Neural progenitor cell (in vitro differentiated cells): ENCODE measurements at regions not wholly inside any gene's neighbourhood (a gene's known extent, or its start where the extent isn't known, plus 50 kb on each side); places are given as distances from the start of the nearest gene placed in this dataset.

ENCODE experiments used
- DNase-seq: peaks from one replicate; pipeline ENCODE4 v3.0.0-alpha.2; 2016; ENCODE audit warnings: low spot score
- H2AFZ ChIP-seq: fragments of 200-600 bp; sonication (generic); replicated peaks from 2 replicates; pipeline ENCODE4 v1.6.1; 2016; ENCODE audit warnings: antibody characterized with exemption
- H3F3A ChIP-seq: fragments of 200-600 bp; sonication (generic); 2 replicates; pipeline ENCODE4 v1.6.1; 2016; ENCODE audit warnings: antibody characterized with exemption, low read depth
- H3K27ac ChIP-seq: fragments of 200-600 bp; sonication (generic); 2 replicates; pipeline ENCODE4 v1.5.1; 2016; ENCODE audit warnings: mild to moderate bottlenecking
- H3K27me3 ChIP-seq: fragments of 200-600 bp; sonication (generic); 2 replicates; pipeline ENCODE4 v1.6.1; 2016; ENCODE audit warnings: mild to moderate bottlenecking, moderate library complexity
- H3K36me3 ChIP-seq: fragments of 200-600 bp; sonication (generic); 2 replicates; pipeline ENCODE4 v1.5.1; 2016
- H3K4me1 ChIP-seq: fragments of 200-600 bp; sonication (generic); 2 replicates; pipeline ENCODE4 v1.6.1; 2016; ENCODE audit warnings: mixed run types
- H3K4me2 ChIP-seq: fragments of 200-600 bp; sonication (generic); 2 replicates; pipeline ENCODE4 v1.6.1; 2016
- H3K4me3 ChIP-seq: fragments of 200-600 bp; sonication (generic); 2 replicates; pipeline ENCODE4 v1.5.1; 2016
- H3K79me2 ChIP-seq: fragments of 200-600 bp; sonication (generic); 2 replicates; pipeline ENCODE4 v1.6.1; 2016; ENCODE audit warnings: low read depth
- H3K9ac ChIP-seq: fragments of 200-600 bp; sonication (generic); 2 replicates; pipeline ENCODE4 v1.6.1; 2016
- H3K9me3 ChIP-seq: fragments of 200-600 bp; sonication (generic); 2 replicates; pipeline ENCODE4 v1.5.1; 2016; ENCODE audit warnings: low read depth
- H4K20me1 ChIP-seq: fragments of 200-600 bp; sonication (generic); 2 replicates; pipeline ENCODE4 v1.6.1; 2016; ENCODE audit warnings: low read depth
- H3K27ac Mint-ChIP-seq: 3 replicates; pipeline ENCODE4 v1.8.0; 2021; ENCODE audit warnings: mixed read lengths
- H3K27me3 Mint-ChIP-seq: 2 replicates; pipeline ENCODE4 v1.8.0; 2022; ENCODE audit warnings: low read depth, mild to moderate bottlenecking, inconsistent platforms, moderate library complexity, mixed read lengths; ENCODE audit not compliant: insufficient read depth
- H3K36me3 Mint-ChIP-seq: 3 replicates; pipeline ENCODE4 v1.8.0; 2021; ENCODE audit warnings: mixed read lengths
- H3K4me1 Mint-ChIP-seq: 3 replicates; pipeline ENCODE4 v1.8.0; 2021; ENCODE audit warnings: mixed read lengths
- H3K4me3 Mint-ChIP-seq: 3 replicates; pipeline ENCODE4 v1.8.0; 2021; ENCODE audit warnings: mild to moderate bottlenecking, moderate library complexity, mixed read lengths
- H3K9me3 Mint-ChIP-seq: 3 replicates; pipeline ENCODE4 v1.8.0; 2020; ENCODE audit warnings: mixed read lengths
- EZH2 ChIP-seq: fragments of 200-600 bp; sonication (generic); IDR thresholded peaks from 2 replicates; pipeline ENCODE4 v1.6.1; 2017; ENCODE audit warnings: antibody characterized with exemption, mild to moderate bottlenecking, moderate library complexity
- EZH2phosphoT487 ChIP-seq: fragments of 200-600 bp; sonication (generic); IDR thresholded peaks from 2 replicates; pipeline ENCODE4 v1.6.1; 2017; ENCODE audit warnings: antibody characterized with exemption
- TF ChIP-seq, protein P1 (sequence below): fragments of 200-600 bp; sonication (generic); IDR thresholded peaks from 2 replicates; pipeline ENCODE4 v1.5.1; 2017; ENCODE audit warnings: antibody characterized with exemption, mild to moderate bottlenecking

DNA sequence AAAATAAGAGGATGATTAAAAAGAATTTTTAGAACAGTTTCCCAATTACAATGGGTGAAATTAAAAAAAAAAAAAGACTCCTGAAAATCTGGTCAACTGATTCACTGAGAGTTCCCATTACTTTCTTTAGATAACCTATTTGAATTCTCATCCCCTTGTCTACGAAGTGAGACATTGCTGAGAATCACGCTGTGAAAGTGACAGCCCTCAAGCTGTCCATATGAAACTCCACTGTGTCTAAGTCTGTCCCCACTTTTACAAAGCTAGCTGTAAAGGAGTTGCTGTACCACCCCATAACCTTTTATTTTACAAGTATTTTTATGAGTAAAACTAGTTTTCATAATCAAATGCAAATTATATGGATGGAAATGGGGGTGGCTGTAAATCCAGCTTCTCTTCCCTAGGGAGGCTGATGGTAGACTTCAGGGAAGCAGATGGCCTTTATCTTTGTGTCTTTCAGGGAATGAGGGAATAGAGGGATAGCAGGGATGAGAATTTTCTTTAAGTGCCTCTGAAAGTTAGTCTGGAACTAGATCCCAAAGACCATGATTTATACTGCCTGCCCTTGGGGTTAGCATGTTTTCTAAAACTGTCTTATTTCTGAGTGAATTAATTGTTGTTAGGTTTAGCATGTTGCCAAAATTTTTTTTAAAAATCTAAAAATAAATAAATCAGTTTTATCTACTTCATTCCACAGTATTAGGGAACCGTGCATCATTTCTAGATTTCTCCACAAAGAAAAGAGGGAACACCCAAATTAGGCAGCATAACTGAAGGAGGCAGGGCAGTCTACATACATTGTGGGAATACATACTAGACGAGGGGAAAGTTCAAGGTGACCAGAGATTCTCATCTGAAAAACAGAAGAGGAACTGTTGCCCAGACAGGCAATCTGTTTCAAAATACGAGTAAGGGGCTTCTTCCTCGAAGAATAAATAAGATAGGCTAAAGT lies 1219.1 kb downstream of the UQCRFS1 start:
- Mint-ChIP-seq H3K4me3 (no peak overlapping the region), H3K4me1 (peaks cover 3% of the 10 kb centered on the region), H3K9me3 (no peaks in the 10 kb centered on the region), H3K27ac (no peak overlapping the region), H3K27me3 (peaks cover 4% of the 10 kb centered on the region), H3K36me3 (no peaks in the 10 kb centered on the region)
- Histone ChIP-seq H3K4me2 (no peak overlapping the region), H3K9ac (no peak overlapping the region), H3F3A (no peaks in the 10 kb centered on the region), H3K4me3 (no peak overlapping the region), H3K79me2 (no peaks in the 10 kb centered on the region), H3K27me3 (no peaks in the 10 kb centered on the region), H3K36me3 (no peaks in the 10 kb centered on the region), H2AFZ (no peak overlapping the region), H4K20me1 (no peaks in the 10 kb centered on the region), H3K9me3 (no peaks in the 10 kb centered on the region), H3K4me1 (no peaks in the 10 kb centered on the region), H3K27ac (no peak overlapping the region)
- TF ChIP-seq, protein P1, sequence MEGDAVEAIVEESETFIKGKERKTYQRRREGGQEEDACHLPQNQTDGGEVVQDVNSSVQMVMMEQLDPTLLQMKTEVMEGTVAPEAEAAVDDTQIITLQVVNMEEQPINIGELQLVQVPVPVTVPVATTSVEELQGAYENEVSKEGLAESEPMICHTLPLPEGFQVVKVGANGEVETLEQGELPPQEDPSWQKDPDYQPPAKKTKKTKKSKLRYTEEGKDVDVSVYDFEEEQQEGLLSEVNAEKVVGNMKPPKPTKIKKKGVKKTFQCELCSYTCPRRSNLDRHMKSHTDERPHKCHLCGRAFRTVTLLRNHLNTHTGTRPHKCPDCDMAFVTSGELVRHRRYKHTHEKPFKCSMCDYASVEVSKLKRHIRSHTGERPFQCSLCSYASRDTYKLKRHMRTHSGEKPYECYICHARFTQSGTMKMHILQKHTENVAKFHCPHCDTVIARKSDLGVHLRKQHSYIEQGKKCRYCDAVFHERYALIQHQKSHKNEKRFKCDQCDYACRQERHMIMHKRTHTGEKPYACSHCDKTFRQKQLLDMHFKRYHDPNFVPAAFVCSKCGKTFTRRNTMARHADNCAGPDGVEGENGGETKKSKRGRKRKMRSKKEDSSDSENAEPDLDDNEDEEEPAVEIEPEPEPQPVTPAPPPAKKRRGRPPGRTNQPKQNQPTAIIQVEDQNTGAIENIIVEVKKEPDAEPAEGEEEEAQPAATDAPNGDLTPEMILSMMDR = no peak
- no peak for TF ChIP-seq EZH2
- no peak for TF ChIP-seq EZH2phosphoT487
- no peak for DNase-seq

DNA sequence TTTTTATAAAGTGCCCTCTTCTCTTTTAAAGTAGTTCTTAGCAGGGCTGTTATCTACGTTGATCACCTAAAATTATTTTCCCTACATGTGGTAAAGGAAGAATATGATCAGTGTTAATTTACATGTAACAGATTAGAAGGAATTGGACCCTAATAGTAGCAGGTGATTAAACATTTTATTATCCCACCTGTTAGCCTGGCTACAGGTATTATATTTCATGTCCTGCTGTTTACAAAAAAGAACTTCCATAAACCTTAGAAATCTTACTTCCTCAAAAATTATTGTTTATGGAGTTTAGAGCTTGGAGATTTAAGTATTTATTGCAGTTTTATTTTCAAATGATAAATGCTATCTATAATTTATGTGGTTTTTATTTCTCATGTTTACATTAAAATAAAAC lies 1226.7 kb downstream of the UQCRFS1 start:
- Histone ChIP-seq H3K79me2 (no peaks in the 10 kb centered on the region), H2AFZ (no peak overlapping the region), H4K20me1 (no peaks in the 10 kb centered on the region), H3K4me3 (no peak overlapping the region), H3K4me1 (peaks cover 10% of the 10 kb centered on the region), H3K27ac (no peak overlapping the region), H3K27me3 (no peaks in the 10 kb centered on the region), H3K9ac (no peak overlapping the region), H3F3A (no peaks in the 10 kb centered on the region), H3K9me3 (no peaks in the 10 kb centered on the region), H3K4me2 (no peak overlapping the region), H3K36me3 (no peaks in the 10 kb centered on the region)
- no peak overlapping the region for H3K27ac Mint-ChIP-seq
- TF ChIP-seq EZH2 = no peak
- TF ChIP-seq EZH2phosphoT487 = no peak
- TF ChIP-seq, protein P1 = no peak
- H3K4me1 Mint-ChIP-seq = peaks cover 12% of the 10 kb centered on the region
- no peaks in the 10 kb centered on the region for H3K36me3 Mint-ChIP-seq
- no peak for DNase-seq
- no peak overlapping the region for H3K4me3 Mint-ChIP-seq
- H3K9me3 Mint-ChIP-seq = no peaks in the 10 kb centered on the region
- H3K27me3 Mint-ChIP-seq = peaks cover 2% of the 10 kb centered on the region

DNA sequence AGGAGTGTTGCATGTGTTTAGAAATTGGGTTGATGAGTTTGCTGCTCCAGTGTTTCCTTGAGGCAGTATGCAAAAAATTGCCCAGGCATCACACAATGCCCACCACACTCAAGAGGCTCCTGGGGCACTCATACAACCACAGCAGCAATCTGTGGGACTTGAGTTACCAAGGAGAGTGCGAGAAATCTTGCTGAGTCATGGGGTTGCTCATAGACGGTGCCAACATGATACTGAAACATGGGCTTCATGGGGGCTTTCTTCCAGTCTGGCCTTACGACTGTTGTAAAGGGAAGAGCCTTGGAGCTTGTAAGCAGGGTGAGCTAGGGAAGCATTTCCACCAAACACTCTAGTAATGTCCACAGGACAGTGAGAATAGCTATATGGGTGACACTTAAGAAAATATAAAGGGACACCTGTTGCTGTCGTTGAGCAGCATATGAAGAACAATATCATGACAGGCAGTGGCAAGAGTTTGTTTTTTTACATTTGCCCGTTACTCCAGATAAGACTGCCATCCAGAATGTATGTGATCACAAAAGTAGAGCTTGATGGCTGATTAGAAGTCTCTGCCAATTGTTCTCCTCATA lies 1237.4 kb downstream of the UQCRFS1 start:
- Mint-ChIP-seq H3K4me1 (peaks cover 28% of the 10 kb centered on the region), H3K27ac (no peak overlapping the region), H3K4me3 (no peak overlapping the region), H3K36me3 (no peaks in the 10 kb centered on the region), H3K9me3 (no peaks in the 10 kb centered on the region), H3K27me3 (peaks cover 5% of the 10 kb centered on the region)
- TF ChIP-seq EZH2 (no peak), EZH2phosphoT487 (no peak)
- TF ChIP-seq, protein P1 = no peak
- Histone ChIP-seq H3K36me3 (no peaks in the 10 kb centered on the region), H3K9ac (no peak overlapping the region), H3F3A (no peaks in the 10 kb centered on the region), H4K20me1 (no peaks in the 10 kb centered on the region), H3K4me2 (no peak overlapping the region), H3K79me2 (no peaks in the 10 kb centered on the region), H3K9me3 (no peaks in the 10 kb centered on the region), H3K4me3 (no peak overlapping the region), H3K4me1 (peaks cover 11% of the 10 kb centered on the region), H2AFZ (no peak overlapping the region), H3K27me3 (no peaks in the 10 kb centered on the region), H3K27ac (no peak overlapping the region)
- DNase-seq = no peak
